GM12873 (cell line): ENCODE measurements at regions not wholly inside any gene's neighbourhood (a gene's known extent, or its start where the extent isn't known, plus 50 kb on each side); places are given as distances from the start of the nearest gene placed in this dataset.

Experiments
- CTCF ChIP-seq: IDR thresholded peaks from 2 replicates; pipeline ENCODE4 v1.5.1; 2012; ENCODE audit warnings: low read depth, mild to moderate bottlenecking, moderate library complexity, low read length, control low read depth; ENCODE audit not compliant: insufficient read depth; ENCODE audit errors: missing control alignments

GRCh38 chr11:112666253-112666652, 295.0 kb upstream of the NCAM1 start:
- TF ChIP-seq CTCF, result no peak

- no peak for TF ChIP-seq CTCF
Observed at GRCh38 chr11:112670806-112671570, 290.2 kb upstream of the NCAM1 start.

- TF ChIP-seq CTCF, result no peak
Observed at GRCh38 chr11:112685111-112685510, 276.1 kb upstream of the NCAM1 start.

- TF ChIP-seq CTCF, result no peak
Observed at GRCh38 chr11:112689851-112690250, 271.4 kb upstream of the NCAM1 start.

GRCh38 chr11:112693781-112694180, 267.4 kb upstream of the NCAM1 start:
- no peak for TF ChIP-seq CTCF

- no peak for TF ChIP-seq CTCF
Observed at GRCh38 chr11:112694245-112694644, 267.0 kb upstream of the NCAM1 start.

- no peak for TF ChIP-seq CTCF
Observed at GRCh38 chr11:112694813-112695212, 266.4 kb upstream of the NCAM1 start.
